HepG2 (cell line): ENCODE measurements at regions not wholly inside any gene's neighbourhood (a gene's known extent, or its start where the extent isn't known, plus 50 kb on each side); places are given as distances from the start of the nearest gene placed in this dataset.

Experiments
- ATAC-seq: fragments of 200-7000 bp; cut with Tn5 transposase; 3 replicates; pipeline ENCODE4 v1.9.1; 2020; ENCODE audit warnings: mild to moderate bottlenecking, moderate library complexity
- BruUV-seq: library from RNA; stranded (reverse); fragments of 400-500 nt; replicated peaks from 2 replicates; lab custom pipeline; 2021; lab: Mats Ljungman, UMichigan
- CTCF ChIA-PET: fragments of 300-600 bp; formaldehyde crosslinking; extraction: SDS; loops from one replicate; lab custom pipeline; 2021; ENCODE audit warnings: low total read pairs, inconsistent platforms, low intra/inter-chr PET ratio; lab: Yijun Ruan, JAX
- POLR2A ChIA-PET: fragments of 350-600 bp; sonication (Branson Sonifier 250); formaldehyde crosslinking; loops from one replicate; lab custom pipeline; 2020; ENCODE audit warnings: antibody characterized with exemption, inconsistent platforms; lab: Yijun Ruan, JAX
- DNase-seq: peaks from one replicate; pipeline ENCODE4 v3.0.0-alpha.2; 2015; ENCODE audit warnings: low spot score
- FAIRE-seq: peaks from 3 replicates; lab custom pipeline; 2011; peaks lifted over from hg19 to GRCh38; lab: Jason Lieb, UNC
- H2AFZ ChIP-seq: one replicate; pipeline ENCODE4 v1.6.1; 2011; ENCODE audit warnings: low read length, inconsistent platforms
- H3K27ac ChIP-seq: fragments of 300-600 bp; 3 replicates; pipeline ENCODE4 v1.8.0; 2011; ENCODE audit warnings: mixed run types, mild to moderate bottlenecking, mixed read lengths, low read length, inconsistent platforms; ENCODE audit not compliant: insufficient read depth; ENCODE audit errors: extremely low read length
- H3K27me3 ChIP-seq, 2 experiments: fragments of 200-600 bp in 1 of 2; 2 replicates in 1 of 2; 3 replicates in 1 of 2; pipeline versions ENCODE4 v1.6.0 to v1.8.0; 2011; ENCODE audit warnings: low read length in 2 of 2, mild to moderate bottlenecking in 2 of 2, moderate library complexity in 2 of 2, inconsistent platforms in 1 of 2; ENCODE audit not compliant: insufficient read depth in 2 of 2, control insufficient read depth in 1 of 2
- H3K36me3 ChIP-seq, 2 experiments: fragments of 200-600 bp in 1 of 2; replicated peaks in 1 of 2; 2 replicates in 1 of 2; 3 replicates in 1 of 2; pipeline versions ENCODE4 v1.5.1 to v1.8.0; 2011; ENCODE audit warnings: low read length in 2 of 2, inconsistent platforms in 1 of 2; ENCODE audit not compliant: insufficient read depth in 2 of 2, control insufficient read depth in 1 of 2
- H3K4me1 ChIP-seq: 2 replicates; pipeline ENCODE4 v1.5.1; 2012; ENCODE audit warnings: low read length, inconsistent platforms; ENCODE audit not compliant: insufficient read depth
- H3K4me2 ChIP-seq: 2 replicates; pipeline ENCODE4 v1.6.0; 2011; ENCODE audit warnings: low read depth, low read length, inconsistent platforms
- H3K4me3 ChIP-seq, 3 experiments: fragments of 200-600 bp in 1 of 3; sonication (generic), shearing (Covaris generic) in 1 of 3; replicated peaks in 1 of 3; 2 replicates each; pipeline ENCODE4 v1.5.1; 2011 to 2016; ENCODE audit warnings: low read length in 3 of 3, inconsistent platforms in 2 of 3, low read depth in 2 of 3, mild to moderate bottlenecking in 2 of 3, control low read depth in 1 of 3, mixed read lengths in 1 of 3; ENCODE audit not compliant: insufficient read depth in 1 of 3
- H3K79me2 ChIP-seq: one replicate; pipeline ENCODE4 v1.6.1; 2011; ENCODE audit warnings: low read length, inconsistent platforms; ENCODE audit not compliant: insufficient read depth
- H3K9ac ChIP-seq: 2 replicates; pipeline ENCODE4 v1.6.0; 2011; ENCODE audit warnings: mild to moderate bottlenecking, low read depth, low read length, inconsistent platforms; ENCODE audit not compliant: insufficient read depth
- H3K9me3 ChIP-seq: 2 replicates; pipeline ENCODE4 v1.5.1; 2012; ENCODE audit warnings: mild to moderate bottlenecking, low read length
- H4K20me1 ChIP-seq: 2 replicates; pipeline ENCODE4 v1.6.0; 2011; ENCODE audit warnings: inconsistent platforms, mild to moderate bottlenecking, low read length, moderate library complexity; ENCODE audit not compliant: insufficient read depth
- ARID5B ChIP-seq: IDR thresholded peaks from 2 replicates; pipeline ENCODE4 v1.4.0; 2020; ENCODE audit warnings: mild to moderate bottlenecking, missing genetic modification reagents
- ZFAT ChIP-seq: sonication (generic); formaldehyde crosslinking; conservative IDR thresholded peaks from 2 replicates; pipeline ENCODE4 v1.8.1; 2023; ENCODE audit warnings: missing genetic modification reagents, inconsistent platforms
- ZNF883 ChIP-seq: sonication (generic); formaldehyde crosslinking; IDR thresholded peaks from 2 replicates; pipeline ENCODE4 v1.5.1; 2020; ENCODE audit warnings: mild to moderate bottlenecking, missing genetic modification reagents; ENCODE audit errors: not compliant biosample characterization
- WGBS: methylation state at CpG from one replicate; pipeline ENCODE4 v1.1.6; 2017; ENCODE audit warnings: low lambda C conversion rate; 5-methylcytosine and 5-hydroxymethylcytosine counted together
- in situ Hi-C: cut with HindIII; loops from 2 replicates; pipeline ENCODE4 v1.10.0; 2017; ENCODE audit warnings: low pct_unique_long_range_greater_than_20kb; ENCODE audit not compliant: extremely low pct_ligation_motif_present
- intact Hi-C: fragments of 100-400 bp; cut with micrococcal nuclease; formaldehyde crosslinking; loops from one replicate; pipeline ENCODE4 v1.10.0; 2022; ENCODE audit not compliant: unreplicated experiment
- TF ChIP-seq, protein P1 (sequence below): sonication (generic); formaldehyde crosslinking; IDR thresholded peaks from 2 replicates; pipeline ENCODE4 v1.4.0; 2020; ENCODE audit warnings: missing genetic modification reagents

- no peak for ATAC-seq
- Histone ChIP-seq H3K4me1 (no peaks in the 10 kb centered on the region), H3K4me2 (no peak overlapping the region), H3K4me3 (no peak overlapping the region), H3K27ac (no peak overlapping the region), H3K27me3 (no peaks in the 10 kb centered on the region), H3K9me3 (no peaks in the 10 kb centered on the region), H2AFZ (no peak overlapping the region), H3K9ac (no peak overlapping the region), H4K20me1 (no peaks in the 10 kb centered on the region; the same call in 1 of the 2 replicates), H3K36me3 (no peaks in the 10 kb centered on the region), H3K79me2 (no peaks in the 10 kb centered on the region)
- intact Hi-C loops = no loop called here
- in situ Hi-C loops = no loop called here
- no peak for FAIRE-seq
- CTCF ChIA-PET = no interaction called here
- no peak for DNase-seq
- POLR2A ChIA-PET = no interaction called here
- BruUV-seq = no TSS peak
- no peak for TF ChIP-seq ZFAT (CRISPR knock-in tag)
- TF ChIP-seq, all 625 proteins: peak for 0
- WGBS = 37% methylated on average over 2 of the region's 2 CpGs
Observed at GRCh38 chr6:147625946-147626345, 117.5 kb downstream of the SAMD5 start.

GRCh38 chr6:147627411-147627810 is 118.9 kb downstream of the SAMD5 start:
- 35% methylated on average over 4 of the region's 4 CpGs for WGBS
- TF ChIP-seq, protein P1, sequence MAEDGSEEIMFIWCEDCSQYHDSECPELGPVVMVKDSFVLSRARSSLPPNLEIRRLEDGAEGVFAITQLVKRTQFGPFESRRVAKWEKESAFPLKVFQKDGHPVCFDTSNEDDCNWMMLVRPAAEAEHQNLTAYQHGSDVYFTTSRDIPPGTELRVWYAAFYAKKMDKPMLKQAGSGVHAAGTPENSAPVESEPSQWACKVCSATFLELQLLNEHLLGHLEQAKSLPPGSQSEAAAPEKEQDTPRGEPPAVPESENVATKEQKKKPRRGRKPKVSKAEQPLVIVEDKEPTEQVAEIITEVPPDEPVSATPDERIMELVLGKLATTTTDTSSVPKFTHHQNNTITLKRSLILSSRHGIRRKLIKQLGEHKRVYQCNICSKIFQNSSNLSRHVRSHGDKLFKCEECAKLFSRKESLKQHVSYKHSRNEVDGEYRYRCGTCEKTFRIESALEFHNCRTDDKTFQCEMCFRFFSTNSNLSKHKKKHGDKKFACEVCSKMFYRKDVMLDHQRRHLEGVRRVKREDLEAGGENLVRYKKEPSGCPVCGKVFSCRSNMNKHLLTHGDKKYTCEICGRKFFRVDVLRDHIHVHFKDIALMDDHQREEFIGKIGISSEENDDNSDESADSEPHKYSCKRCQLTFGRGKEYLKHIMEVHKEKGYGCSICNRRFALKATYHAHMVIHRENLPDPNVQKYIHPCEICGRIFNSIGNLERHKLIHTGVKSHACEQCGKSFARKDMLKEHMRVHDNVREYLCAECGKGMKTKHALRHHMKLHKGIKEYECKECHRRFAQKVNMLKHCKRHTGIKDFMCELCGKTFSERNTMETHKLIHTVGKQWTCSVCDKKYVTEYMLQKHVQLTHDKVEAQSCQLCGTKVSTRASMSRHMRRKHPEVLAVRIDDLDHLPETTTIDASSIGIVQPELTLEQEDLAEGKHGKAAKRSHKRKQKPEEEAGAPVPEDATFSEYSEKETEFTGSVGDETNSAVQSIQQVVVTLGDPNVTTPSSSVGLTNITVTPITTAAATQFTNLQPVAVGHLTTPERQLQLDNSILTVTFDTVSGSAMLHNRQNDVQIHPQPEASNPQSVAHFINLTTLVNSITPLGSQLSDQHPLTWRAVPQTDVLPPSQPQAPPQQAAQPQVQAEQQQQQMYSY (CRISPR knock-in tag) = no peak
- TF ChIP-seq ZNF883 (CRISPR knock-in tag) (no peak), ARID5B (no peak)

More at GRCh38 chr6:147627411-147627810, 118.9 kb downstream of the SAMD5 start:
- no peaks in the 10 kb centered on the region for H3K9me3 ChIP-seq
- FAIRE-seq (no peak), DNase-seq (no peak), ATAC-seq (no peak)
- no peaks in the 10 kb centered on the region for H3K36me3 ChIP-seq
- CTCF ChIA-PET = no interaction called here
- BruUV-seq = no TSS peak
- H2AFZ ChIP-seq = no peak overlapping the region
- H3K27ac ChIP-seq = no peak overlapping the region
- POLR2A ChIA-PET = no interaction called here
- in situ Hi-C loops (no loop called here), intact Hi-C loops (no loop called here)
- H4K20me1 ChIP-seq = no peaks in the 10 kb centered on the region
- no peak overlapping the region for H3K4me2 ChIP-seq
- H3K4me3 ChIP-seq = no peak overlapping the region
- H3K27me3 ChIP-seq = no peaks in the 10 kb centered on the region
- no peaks in the 10 kb centered on the region for H3K79me2 ChIP-seq
- no peak overlapping the region for H3K9ac ChIP-seq
- H3K4me1 ChIP-seq = no peaks in the 10 kb centered on the region
